ENCODE measurements at regions not wholly inside any gene's neighbourhood (a gene's known extent, or its start where the extent isn't known, plus 50 kb on each side); places are given as distances from the start of the nearest gene placed in this dataset.
A peak's percentile ranks its signal among the peaks of the same experiment; 100 is the strongest.

- no peak for TF ChIP-seq CTCF (conservative IDR thresholded peaks at IDR 0.05; ENCODE audit: low read depth, low read length)
- DNase-seq (ENCODE audit: low read depth), result no peak
- no peak overlapping the region for H3K4me3 ChIP-seq (ENCODE audit: low read depth, low read length)
Measured at GRCh38 chr7:131021902-131022301, 287.9 kb upstream of the KLF14 start.

GRCh38 chr7:131026297-131027000 is 292.4 kb upstream of the KLF14 start:
- no peak for TF ChIP-seq CTCF (conservative IDR thresholded peaks at IDR 0.05; ENCODE audit: low read depth, low read length)
- peak; percentile 64 for DNase-seq (ENCODE audit: low read depth)
- no peak overlapping the region for H3K4me3 ChIP-seq (ENCODE audit: low read depth, low read length)

GRCh38 chr7:131027287-131027773 is 293.3 kb upstream of the KLF14 start:
- peak; percentile 79 for DNase-seq (ENCODE audit: low read depth)
- no peak overlapping the region for H3K4me3 ChIP-seq (ENCODE audit: low read depth, low read length)

GRCh38 chr7:131028295-131028694 is 294.3 kb upstream of the KLF14 start:
- no peak for TF ChIP-seq CTCF (conservative IDR thresholded peaks at IDR 0.05; ENCODE audit: low read depth, low read length)
- no peak overlapping the region for H3K4me3 ChIP-seq (ENCODE audit: low read depth, low read length)
- DNase-seq (ENCODE audit: low read depth), result no peak

More at GRCh38 chr7:131027287-131027773, 293.3 kb upstream of the KLF14 start:
- TF ChIP-seq CTCF (conservative IDR thresholded peaks at IDR 0.05; ENCODE audit: low read depth, low read length), result peak; percentile 2

GRCh38 chr7:131029002-131029401 is 295.0 kb upstream of the KLF14 start:
- H3K4me3 ChIP-seq (ENCODE audit: low read depth, low read length), result no peak overlapping the region
- DNase-seq (ENCODE audit: low read depth), result no peak
- TF ChIP-seq CTCF (conservative IDR thresholded peaks at IDR 0.05; ENCODE audit: low read depth, low read length), result no peak

- DNase-seq (ENCODE audit: low read depth), result no peak
- no peak overlapping the region for H3K4me3 ChIP-seq (ENCODE audit: low read depth, low read length)
- TF ChIP-seq CTCF (conservative IDR thresholded peaks at IDR 0.05; ENCODE audit: low read depth, low read length), result no peak
Measured at GRCh38 chr7:131031099-131031868, 296.4 kb upstream of the MKLN1 start.
